Activated gamma-delta T cell treated with Interleukin-2 at 50 U/mL for 16 hours (primary cell): ENCODE measurements at regions not wholly inside any gene's neighbourhood (a gene's known extent, or its start where the extent isn't known, plus 50 kb on each side); places are given as distances from the start of the nearest gene placed in this dataset.

Source experiments
- DNase-seq: peaks from one replicate; pipeline ENCODE4 v3.0.0-alpha.2; 2020

GRCh38 chrX:45351478-45351877, 150.8 kb upstream of the DIPK2B start:
- no peak for DNase-seq

- no peak for DNase-seq
Measured at GRCh38 chrX:45348296-45348695, 147.6 kb upstream of the DIPK2B start.

- no peak for DNase-seq
Measured at GRCh38 chrX:45347877-45348276, 147.2 kb upstream of the DIPK2B start.

GRCh38 chrX:45344594-45344993, 143.9 kb upstream of the DIPK2B start:
- no peak for DNase-seq

- no peak for DNase-seq
Measured at GRCh38 chrX:45329217-45329616, 128.5 kb upstream of the DIPK2B start.

- no peak for DNase-seq
Measured at GRCh38 chrX:45324941-45325340, 124.3 kb upstream of the DIPK2B start.

- DNase-seq = no peak
Measured at GRCh38 chrX:45323387-45323786, 122.7 kb upstream of the DIPK2B start.

- DNase-seq = no peak
Measured at GRCh38 chrX:45322820-45323219, 122.1 kb upstream of the DIPK2B start.

- DNase-seq = no peak
Measured at GRCh38 chrX:45322382-45322781, 121.7 kb upstream of the DIPK2B start.

- DNase-seq = no peak
Measured at GRCh38 chrX:45320191-45320590, 119.5 kb upstream of the DIPK2B start.

GRCh38 chrX:45309801-45310200, 109.1 kb upstream of the DIPK2B start:
- no peak for DNase-seq

- no peak for DNase-seq
Measured at GRCh38 chrX:45309096-45309495, 108.4 kb upstream of the DIPK2B start.

- no peak for DNase-seq
Measured at GRCh38 chrX:45306794-45307193, 106.1 kb upstream of the DIPK2B start.

GRCh38 chrX:45300638-45301037, 100.0 kb upstream of the DIPK2B start:
- DNase-seq = no peak

GRCh38 chrX:45295259-45295986, 94.7 kb upstream of the DIPK2B start:
- no peak for DNase-seq

GRCh38 chrX:45274576-45274975, 73.9 kb upstream of the DIPK2B start:
- DNase-seq = no peak

- DNase-seq = no peak
Measured at GRCh38 chrX:45267007-45267406, 66.3 kb upstream of the DIPK2B start.

- no peak for DNase-seq
Measured at GRCh38 chrX:45266456-45266855, 65.8 kb upstream of the DIPK2B start.

- DNase-seq = no peak
Measured at GRCh38 chrX:45264865-45265264, 64.2 kb upstream of the DIPK2B start.

- no peak for DNase-seq
Measured at GRCh38 chrX:45261471-45261870, 60.8 kb upstream of the DIPK2B start.

GRCh38 chrX:45261005-45261404, 60.3 kb upstream of the DIPK2B start:
- DNase-seq = no peak

GRCh38 chrX:45258731-45259402, 58.2 kb upstream of the DIPK2B start:
- no peak for DNase-seq
